ENCODE measurements at regions not wholly inside any gene's neighbourhood (a gene's known extent, or its start where the extent isn't known, plus 50 kb on each side); places are given as distances from the start of the nearest gene placed in this dataset.

GRCh38 chr9:20042128-20042711 is 253.4 kb upstream of the SLC24A2 start:
- Histone ChIP-seq H3K4me3 (no peak overlapping the region), H3K9me3 (no peaks in the 10 kb centered on the region), H3K27me3 (replicated peaks; ENCODE audit: insufficient read depth) (no peaks in the 10 kb centered on the region), H3K27ac (no peak overlapping the region), H3K4me1 (ENCODE audit: control insufficient read depth in 1 of 2, low read depth in 2 of 2) (no peaks in the 10 kb centered on the region), H3K36me3 (no peaks in the 10 kb centered on the region)
- ATAC-seq (ENCODE audit: insufficient number of reproducible peaks, low FRiP score, low read depth) (no peak), DNase-seq (ENCODE audit: low spot score) (no peak)
- TF ChIP-seq, protein P1, sequence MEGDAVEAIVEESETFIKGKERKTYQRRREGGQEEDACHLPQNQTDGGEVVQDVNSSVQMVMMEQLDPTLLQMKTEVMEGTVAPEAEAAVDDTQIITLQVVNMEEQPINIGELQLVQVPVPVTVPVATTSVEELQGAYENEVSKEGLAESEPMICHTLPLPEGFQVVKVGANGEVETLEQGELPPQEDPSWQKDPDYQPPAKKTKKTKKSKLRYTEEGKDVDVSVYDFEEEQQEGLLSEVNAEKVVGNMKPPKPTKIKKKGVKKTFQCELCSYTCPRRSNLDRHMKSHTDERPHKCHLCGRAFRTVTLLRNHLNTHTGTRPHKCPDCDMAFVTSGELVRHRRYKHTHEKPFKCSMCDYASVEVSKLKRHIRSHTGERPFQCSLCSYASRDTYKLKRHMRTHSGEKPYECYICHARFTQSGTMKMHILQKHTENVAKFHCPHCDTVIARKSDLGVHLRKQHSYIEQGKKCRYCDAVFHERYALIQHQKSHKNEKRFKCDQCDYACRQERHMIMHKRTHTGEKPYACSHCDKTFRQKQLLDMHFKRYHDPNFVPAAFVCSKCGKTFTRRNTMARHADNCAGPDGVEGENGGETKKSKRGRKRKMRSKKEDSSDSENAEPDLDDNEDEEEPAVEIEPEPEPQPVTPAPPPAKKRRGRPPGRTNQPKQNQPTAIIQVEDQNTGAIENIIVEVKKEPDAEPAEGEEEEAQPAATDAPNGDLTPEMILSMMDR (IDR thresholded peaks at IDR 0.05): no peak

GRCh38 chr9:20041697-20042081 is 252.9 kb upstream of the SLC24A2 start:
- Histone ChIP-seq H3K36me3 (no peaks in the 10 kb centered on the region), H3K4me3 (no peak overlapping the region), H3K27ac (no peak overlapping the region), H3K9me3 (no peaks in the 10 kb centered on the region), H3K27me3 (replicated peaks; ENCODE audit: insufficient read depth) (no peaks in the 10 kb centered on the region), H3K4me1 (ENCODE audit: control insufficient read depth in 1 of 2, low read depth in 2 of 2) (no peaks in the 10 kb centered on the region)
- ATAC-seq (ENCODE audit: insufficient number of reproducible peaks, low FRiP score, low read depth) (no peak), DNase-seq (ENCODE audit: low spot score) (no peak)
- TF ChIP-seq, protein P1 (IDR thresholded peaks at IDR 0.05): no peak

DNA sequence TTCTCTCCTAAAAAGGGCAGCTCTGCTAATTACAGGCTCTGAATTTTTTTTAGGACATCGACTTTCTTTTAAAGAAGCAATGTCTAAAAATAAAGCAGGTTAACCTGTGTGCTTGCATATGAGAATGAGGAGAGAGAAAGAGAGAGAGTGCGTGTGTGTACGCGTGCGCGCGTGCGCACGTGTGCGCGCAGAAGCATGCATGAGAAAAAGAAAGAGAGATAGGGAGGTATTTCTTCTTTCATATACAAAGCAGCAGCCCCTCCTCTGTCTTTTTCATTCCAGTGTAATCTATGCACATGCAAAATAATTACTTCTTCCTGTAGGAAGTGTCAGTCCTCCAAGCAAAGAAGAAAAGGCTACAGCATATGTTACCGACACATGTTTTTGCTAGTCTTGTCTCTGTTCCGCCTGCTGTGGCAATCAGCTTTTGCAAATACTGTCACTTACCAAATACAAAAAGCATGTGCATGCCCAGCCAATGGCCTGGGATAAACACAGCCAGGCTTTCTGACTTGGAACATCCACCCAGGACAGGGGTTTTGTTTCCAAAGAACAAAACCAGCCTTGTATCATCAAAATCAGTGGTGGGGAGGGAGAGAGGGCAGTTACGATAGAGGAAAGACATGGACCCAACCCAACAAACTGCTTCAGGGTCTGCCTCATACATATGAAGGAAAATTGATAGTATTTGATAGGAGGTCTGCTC is 252.3 kb upstream of the SLC24A2 start:
- TF ChIP-seq, protein P1 (IDR thresholded peaks at IDR 0.05): no peak
- DNase-seq (ENCODE audit: low spot score) (no peak), ATAC-seq (ENCODE audit: insufficient number of reproducible peaks, low FRiP score, low read depth) (no peak)
- Histone ChIP-seq H3K27me3 (replicated peaks; ENCODE audit: insufficient read depth) (no peaks in the 10 kb centered on the region), H3K36me3 (no peaks in the 10 kb centered on the region), H3K4me1 (ENCODE audit: control insufficient read depth in 1 of 2, low read depth in 2 of 2) (no peaks in the 10 kb centered on the region), H3K27ac (no peak overlapping the region), H3K9me3 (no peaks in the 10 kb centered on the region), H3K4me3 (no peak overlapping the region)

DNA sequence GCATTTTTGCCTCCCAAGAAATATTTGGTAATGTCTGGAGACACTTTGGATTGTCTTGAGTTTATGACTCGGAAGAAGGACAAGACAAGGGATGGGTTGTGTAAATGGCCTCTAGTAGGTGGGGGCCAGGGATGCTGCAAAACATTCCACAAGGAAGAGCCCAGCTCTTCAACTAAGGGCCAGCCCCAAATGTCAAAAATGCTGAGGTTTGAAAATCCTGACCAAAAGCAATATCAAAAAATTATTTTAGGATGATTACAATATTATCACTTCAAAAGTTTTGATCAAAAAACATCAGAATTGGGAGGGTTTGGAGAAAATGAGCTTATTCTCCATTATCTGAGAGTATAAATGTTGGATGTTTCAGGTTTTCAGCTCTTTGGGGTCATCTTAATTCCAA is 248.9 kb upstream of the SLC24A2 start:
- no peaks in the 10 kb centered on the region for H3K36me3 ChIP-seq
- peaks cover 0 to 4% of the 10 kb centered on the region in 2 donors for H3K4me1 ChIP-seq (ENCODE audit: control insufficient read depth in 1 of 2, low read depth in 2 of 2)
- no peak overlapping the region for H3K27ac ChIP-seq
- TF ChIP-seq, protein P1 (IDR thresholded peaks at IDR 0.05): no peak
- DNase-seq (ENCODE audit: low spot score): no peak
- no peak for ATAC-seq (ENCODE audit: insufficient number of reproducible peaks, low FRiP score, low read depth)
- no peaks in the 10 kb centered on the region for H3K27me3 ChIP-seq (replicated peaks; ENCODE audit: insufficient read depth)
- H3K9me3 ChIP-seq: no peaks in the 10 kb centered on the region
- no peak overlapping the region for H3K4me3 ChIP-seq

- TF ChIP-seq, protein P1 (IDR thresholded peaks at IDR 0.05): no peak
- DNase-seq (ENCODE audit: low spot score) (no peak), ATAC-seq (ENCODE audit: insufficient number of reproducible peaks, low FRiP score, low read depth) (no peak)
- Histone ChIP-seq H3K27me3 (replicated peaks; ENCODE audit: insufficient read depth) (no peaks in the 10 kb centered on the region), H3K9me3 (no peaks in the 10 kb centered on the region), H3K4me1 (ENCODE audit: control insufficient read depth in 1 of 2, low read depth in 2 of 2) (peaks cover 0 to 4% of the 10 kb centered on the region in 2 donors), H3K4me3 (no peak overlapping the region), H3K27ac (no peak overlapping the region), H3K36me3 (no peaks in the 10 kb centered on the region)
Observed at GRCh38 chr9:20033511-20033910, 244.7 kb upstream of the SLC24A2 start.
